NT2/D1 (cell line): ENCODE measurements at regions not wholly inside any gene's neighbourhood (a gene's known extent, or its start where the extent isn't known, plus 50 kb on each side); places are given as distances from the start of the nearest gene placed in this dataset.

Experiments used
- DNase-seq: peaks from one replicate; pipeline ENCODE4 v3.0.0-alpha.2; 2011; ENCODE audit warnings: low read depth, low spot score
- H3K27me3 ChIP-seq: 2 replicates; pipeline ENCODE4 v1.6.0; 2011; ENCODE audit warnings: mild to moderate bottlenecking; ENCODE audit not compliant: insufficient read length, insufficient read depth
- H3K36me3 ChIP-seq: 2 replicates; pipeline ENCODE4 v1.6.1; 2011; ENCODE audit warnings: mild to moderate bottlenecking, low read length, mixed read lengths; ENCODE audit not compliant: insufficient read depth, insufficient read length
- H3K4me1 ChIP-seq: 2 replicates; pipeline ENCODE4 v1.5.1; 2011; ENCODE audit not compliant: insufficient read depth, insufficient read length
- H3K4me3 ChIP-seq: 2 replicates; pipeline ENCODE4 v1.5.1; 2011; ENCODE audit warnings: low read depth; ENCODE audit not compliant: insufficient read length
- H3K9ac ChIP-seq: 2 replicates; pipeline ENCODE4 v1.6.0; 2011; ENCODE audit warnings: low read depth; ENCODE audit not compliant: insufficient read length
- H3K9me3 ChIP-seq: 2 replicates; pipeline ENCODE4 v1.5.1; 2011; ENCODE audit warnings: mild to moderate bottlenecking, low read length; ENCODE audit not compliant: insufficient read depth
- SUZ12 ChIP-seq: IDR thresholded peaks from 2 replicates; pipeline ENCODE4 v1.6.1; 2011; ENCODE audit not compliant: insufficient read length, insufficient read depth; ENCODE audit errors: extremely low read depth
- YY1 ChIP-seq: IDR thresholded peaks from 2 replicates; pipeline ENCODE4 v1.6.1; 2011; ENCODE audit not compliant: insufficient read length, insufficient read depth
- ZNF274 ChIP-seq: IDR thresholded peaks from 2 replicates; pipeline ENCODE4 v1.6.1; 2011; ENCODE audit warnings: mild to moderate bottlenecking, low read depth, low read length

- H3K27me3 ChIP-seq, result no peaks in the 10 kb centered on the region
- H3K4me3 ChIP-seq, result no peak overlapping the region
- H3K36me3 ChIP-seq, result no peaks in the 10 kb centered on the region
- H3K4me1 ChIP-seq, result no peaks in the 10 kb centered on the region
- no peaks in the 10 kb centered on the region for H3K9me3 ChIP-seq
- TF ChIP-seq ZNF274 (no peak), YY1 (no peak), SUZ12 (no peak)
- DNase-seq, result no peak
- no peak overlapping the region for H3K9ac ChIP-seq
Observed at GRCh38 chr2:136255127-136255526, 137.2 kb upstream of the CXCR4 start.

- no peaks in the 10 kb centered on the region for H3K4me1 ChIP-seq
- no peaks in the 10 kb centered on the region for H3K9me3 ChIP-seq
- TF ChIP-seq ZNF274, result no peak
- no peak for TF ChIP-seq YY1
- TF ChIP-seq SUZ12, result no peak
- no peaks in the 10 kb centered on the region for H3K36me3 ChIP-seq
- H3K27me3 ChIP-seq, result no peaks in the 10 kb centered on the region
- no peak overlapping the region for H3K4me3 ChIP-seq
- H3K9ac ChIP-seq, result no peak overlapping the region
- DNase-seq, result no peak
Observed at GRCh38 chr2:136254681-136255080, 136.7 kb upstream of the CXCR4 start.

- no peaks in the 10 kb centered on the region for H3K4me1 ChIP-seq
Observed at GRCh38 chr2:136253288-136254004, 135.5 kb upstream of the CXCR4 start.

GRCh38 chr2:136251885-136252585 lies 134.1 kb upstream of the CXCR4 start:
- H3K4me3 ChIP-seq, result no peak overlapping the region
- H3K36me3 ChIP-seq, result no peaks in the 10 kb centered on the region
- no peaks in the 10 kb centered on the region for H3K27me3 ChIP-seq
- H3K9me3 ChIP-seq, result no peaks in the 10 kb centered on the region
- TF ChIP-seq ZNF274 (no peak), SUZ12 (no peak), YY1 (no peak)
- no peaks in the 10 kb centered on the region for H3K4me1 ChIP-seq
- no peak overlapping the region for H3K9ac ChIP-seq
- DNase-seq, result no peak

More at GRCh38 chr2:136253288-136254004, 135.5 kb upstream of the CXCR4 start:
- H3K9ac ChIP-seq, result no peak overlapping the region
- DNase-seq, result no peak
- H3K9me3 ChIP-seq, result no peaks in the 10 kb centered on the region
- no peaks in the 10 kb centered on the region for H3K27me3 ChIP-seq
- no peaks in the 10 kb centered on the region for H3K36me3 ChIP-seq
- H3K4me3 ChIP-seq, result no peak overlapping the region
- TF ChIP-seq YY1, result no peak
- no peak for TF ChIP-seq ZNF274
- no peak for TF ChIP-seq SUZ12

GRCh38 chr2:136251197-136251884 lies 133.4 kb upstream of the CXCR4 start:
- no peak overlapping the region for H3K4me3 ChIP-seq
- H3K36me3 ChIP-seq, result no peaks in the 10 kb centered on the region
- no peaks in the 10 kb centered on the region for H3K27me3 ChIP-seq
- no peaks in the 10 kb centered on the region for H3K9me3 ChIP-seq
- no peak overlapping the region for H3K9ac ChIP-seq
- TF ChIP-seq YY1 (no peak), SUZ12 (no peak), ZNF274 (no peak)
- no peak for DNase-seq
- no peaks in the 10 kb centered on the region for H3K4me1 ChIP-seq

- TF ChIP-seq SUZ12 (no peak), ZNF274 (no peak), YY1 (no peak)
- no peaks in the 10 kb centered on the region for H3K36me3 ChIP-seq
- H3K9ac ChIP-seq, result no peak overlapping the region
- DNase-seq, result no peak
- no peaks in the 10 kb centered on the region for H3K9me3 ChIP-seq
- H3K4me3 ChIP-seq, result no peak overlapping the region
- no peaks in the 10 kb centered on the region for H3K4me1 ChIP-seq
- no peaks in the 10 kb centered on the region for H3K27me3 ChIP-seq
Observed at GRCh38 chr2:136250131-136250530, 132.2 kb upstream of the CXCR4 start.

GRCh38 chr2:136248907-136249306 lies 131.0 kb upstream of the CXCR4 start:
- H3K27me3 ChIP-seq, result no peaks in the 10 kb centered on the region
- no peak overlapping the region for H3K4me3 ChIP-seq
- H3K9ac ChIP-seq, result no peak overlapping the region
- DNase-seq, result no peak
- TF ChIP-seq YY1 (no peak), ZNF274 (no peak)
- no peaks in the 10 kb centered on the region for H3K4me1 ChIP-seq
- H3K36me3 ChIP-seq, result no peaks in the 10 kb centered on the region
- H3K9me3 ChIP-seq, result no peaks in the 10 kb centered on the region
